NCI-H1930 (cell line): ENCODE measurements at regions not wholly inside any gene's neighbourhood (a gene's known extent, or its start where the extent isn't known, plus 50 kb on each side); places are given as distances from the start of the nearest gene placed in this dataset.

Source experiments
- DNase-seq, 2 experiments: peaks; one replicate each; lab custom pipeline; 2025; lab: John Stamatoyannopoulos, UW

DNA sequence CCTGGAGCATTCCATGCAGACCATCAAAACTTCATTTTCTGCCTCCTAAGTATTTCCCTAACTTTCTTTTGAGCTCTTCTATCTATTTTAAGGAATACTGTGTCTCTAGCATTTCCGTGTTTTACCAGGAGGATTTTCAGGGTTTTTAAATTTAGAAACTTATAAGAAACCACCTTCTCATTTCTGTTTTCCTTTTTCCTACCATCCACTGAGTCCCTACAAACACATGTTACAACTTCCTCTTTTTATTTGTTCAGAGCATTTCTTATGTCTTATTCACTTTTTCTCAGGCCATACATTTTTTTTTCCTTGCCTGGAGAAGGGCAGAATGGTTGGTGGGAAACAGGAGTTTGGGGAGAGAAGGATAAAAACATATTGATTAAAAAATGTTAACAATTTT, 130.0 kb upstream of the BMP5 start:
- DNase-seq = no peak

DNA sequence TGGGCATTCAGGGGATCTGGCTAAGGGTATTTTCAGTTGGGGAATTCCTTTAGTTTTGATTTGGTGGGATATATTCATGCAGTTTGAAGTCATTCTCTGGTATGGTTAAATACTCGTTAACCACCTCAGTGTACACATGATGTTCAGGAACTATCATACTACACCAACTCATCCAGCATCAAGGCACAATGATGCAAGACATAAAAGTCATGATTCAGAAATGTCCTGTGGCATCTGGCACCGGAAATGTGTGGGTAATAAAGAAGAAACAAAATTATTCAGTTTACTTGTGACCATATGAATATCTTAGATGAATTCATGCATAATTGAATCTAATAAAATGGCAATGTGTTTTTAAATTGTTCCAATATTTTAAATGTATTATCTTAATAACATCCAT, 129.0 kb upstream of the BMP5 start:
- DNase-seq = no peak

DNA sequence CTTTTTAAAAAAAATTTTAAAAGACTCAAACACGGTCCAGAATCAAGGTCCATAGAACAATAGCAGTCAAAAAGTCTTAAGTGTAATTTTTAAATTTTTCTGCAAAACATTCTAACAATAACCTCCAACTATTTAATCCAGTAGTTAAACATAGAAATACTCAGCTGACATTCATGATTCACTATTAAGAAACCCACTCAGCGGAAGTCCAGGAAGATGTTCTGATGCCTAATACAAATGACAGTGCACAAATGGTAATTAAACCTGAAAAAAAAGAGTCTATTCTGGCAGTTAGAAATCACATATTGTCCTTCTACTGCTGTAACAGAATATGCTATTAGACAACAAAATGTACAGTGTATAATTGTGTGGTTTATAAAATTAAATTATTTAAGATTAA, 128.2 kb upstream of the BMP5 start:
- no peak for DNase-seq

DNA sequence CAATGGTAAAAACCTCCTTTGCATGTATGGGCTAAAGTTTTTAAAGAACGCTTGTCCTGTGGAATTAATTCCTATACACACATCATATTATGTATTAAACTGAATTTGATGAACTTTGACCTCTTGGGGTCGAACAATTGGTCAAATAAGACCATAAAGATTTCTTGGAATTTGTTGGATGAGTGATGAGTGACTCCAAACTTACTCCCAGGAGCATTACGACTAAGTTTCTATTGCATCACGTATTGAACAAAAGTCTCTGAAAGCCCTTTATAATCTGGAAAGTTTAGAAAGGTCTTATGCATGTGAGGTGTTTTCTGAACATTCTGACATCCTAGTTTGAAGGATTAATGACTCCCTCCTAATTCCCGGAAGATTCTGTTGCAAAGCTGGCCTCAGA, 126.9 kb upstream of the BMP5 start:
- no peak for DNase-seq

DNA sequence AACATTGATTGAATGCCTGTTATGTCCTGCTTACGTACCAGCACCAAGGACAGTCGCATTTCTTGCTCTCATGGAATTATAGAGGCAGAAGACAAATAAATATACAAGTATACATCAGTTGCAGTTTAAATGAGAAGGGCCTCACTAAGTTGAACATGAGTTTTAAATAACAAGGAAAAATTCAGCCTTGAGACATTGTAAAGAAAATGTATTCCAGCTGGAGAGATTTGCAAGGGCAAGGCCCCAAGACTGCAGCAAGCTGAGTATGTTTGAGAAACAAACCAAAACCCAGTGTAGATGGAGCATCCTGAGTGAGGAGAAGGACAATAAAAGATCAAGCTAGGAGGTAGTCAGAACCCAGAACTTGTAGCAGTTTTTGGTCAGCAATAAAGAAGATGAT, 123.2 kb upstream of the BMP5 start:
- DNase-seq = no peak

DNA sequence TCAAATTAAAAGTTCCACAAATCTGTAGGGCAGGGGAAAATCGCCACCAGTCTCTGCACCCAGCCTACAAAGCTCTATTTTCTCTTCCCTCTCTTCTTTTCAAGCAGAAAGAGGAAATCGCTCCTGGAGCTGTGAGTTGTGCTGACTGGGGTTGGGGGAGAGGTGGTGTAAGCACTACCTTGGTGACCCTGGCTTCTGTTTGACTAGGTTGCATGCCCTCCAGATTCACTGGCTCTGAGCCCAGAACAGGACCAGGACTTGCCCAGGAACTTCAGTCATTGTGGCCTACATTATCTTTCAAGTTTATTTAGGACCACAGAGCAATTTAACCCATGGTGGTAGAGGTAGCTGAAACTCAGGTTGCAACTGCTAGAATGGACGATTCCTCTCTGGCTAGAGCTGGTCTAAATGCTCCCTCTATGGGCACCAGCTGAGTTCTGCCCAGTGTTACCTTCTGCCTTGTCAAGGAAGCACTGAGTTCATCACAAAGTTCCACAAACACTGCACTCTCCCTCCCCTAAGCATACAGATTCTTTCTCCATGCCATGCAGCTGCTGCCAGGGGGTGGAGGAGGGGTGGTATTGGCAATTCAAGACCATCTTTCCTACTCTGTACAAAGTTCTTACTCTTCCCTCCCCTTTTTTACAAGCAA, 122.0 kb upstream of the BMP5 start:
- no peak for DNase-seq

DNA sequence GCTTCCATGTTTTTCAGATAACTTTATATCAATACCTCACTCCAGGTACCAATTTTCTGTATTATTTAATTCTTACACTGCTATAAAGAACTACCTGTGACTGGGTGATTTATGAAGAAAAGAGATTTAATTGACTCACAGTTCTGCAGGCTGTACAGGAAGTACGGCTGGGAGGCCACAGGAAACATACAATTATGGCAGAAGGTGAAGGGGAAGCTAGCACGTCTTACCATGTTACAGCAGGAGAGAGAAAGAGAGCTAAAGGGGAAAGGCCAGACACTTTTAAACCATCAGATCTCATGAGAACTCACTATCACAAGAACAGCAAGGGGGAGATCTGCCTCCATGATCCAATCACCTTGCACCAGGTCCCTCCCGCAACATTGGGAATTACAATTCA, 119.1 kb upstream of the BMP5 start:
- DNase-seq = no peak

DNA sequence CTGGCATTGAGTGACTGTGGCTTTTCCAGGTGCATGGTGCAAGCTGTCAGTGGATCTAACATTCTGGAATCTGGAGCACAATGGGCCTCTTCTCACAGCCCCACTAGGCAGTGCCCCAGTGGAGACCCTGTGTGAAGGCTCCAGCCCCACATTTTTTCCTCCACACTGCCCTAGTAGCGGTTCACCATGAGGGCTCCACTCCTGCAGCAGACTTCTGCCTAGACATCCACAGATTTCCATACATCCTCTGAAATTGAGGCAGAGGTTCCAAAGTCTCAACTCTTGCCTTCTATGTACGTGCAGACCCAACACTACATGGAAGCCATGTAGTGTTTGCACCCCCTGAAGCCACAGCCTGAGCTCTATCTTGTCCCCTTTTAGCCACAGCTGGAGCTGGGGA, 118.0 kb upstream of the BMP5 start:
- DNase-seq = no peak

DNA sequence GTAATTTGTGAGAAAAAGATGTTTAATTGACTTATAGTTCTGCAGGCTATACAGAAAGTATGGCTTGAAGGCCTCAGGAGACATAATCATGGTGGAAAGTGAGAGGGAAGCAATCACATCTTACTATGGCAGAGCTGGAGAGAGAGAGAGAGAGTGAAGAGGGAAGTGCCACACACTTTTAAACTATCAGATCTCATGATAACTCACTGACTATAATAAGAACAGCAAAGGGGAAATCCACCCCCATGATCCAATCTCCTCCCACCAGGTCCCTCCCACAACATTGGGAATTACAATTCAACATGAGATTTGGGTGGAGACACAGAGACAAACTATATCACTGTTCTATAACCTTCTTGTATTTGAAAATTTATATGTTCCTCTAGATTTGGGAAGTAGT, 117.2 kb upstream of the BMP5 start:
- no peak for DNase-seq

DNA sequence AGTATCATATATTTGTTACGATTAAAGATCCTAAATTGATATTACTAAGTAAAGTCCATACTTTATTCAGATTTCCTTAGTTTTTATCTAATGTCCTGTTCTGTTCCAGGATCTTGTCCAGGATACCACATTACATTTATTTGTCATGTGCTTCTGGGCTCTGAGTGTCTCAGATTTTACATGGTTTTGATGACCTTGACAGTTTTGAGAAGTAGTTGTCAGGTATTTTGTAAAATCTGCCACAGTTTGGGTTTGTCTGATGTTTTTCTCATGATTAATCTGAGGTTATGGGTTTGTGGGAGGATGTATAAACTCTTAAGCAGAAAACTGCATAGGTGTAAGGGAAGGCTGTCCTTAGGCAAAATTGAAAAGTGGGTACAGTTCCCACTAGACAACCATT, 109.9 kb upstream of the BMP5 start:
- DNase-seq = no peak

DNA sequence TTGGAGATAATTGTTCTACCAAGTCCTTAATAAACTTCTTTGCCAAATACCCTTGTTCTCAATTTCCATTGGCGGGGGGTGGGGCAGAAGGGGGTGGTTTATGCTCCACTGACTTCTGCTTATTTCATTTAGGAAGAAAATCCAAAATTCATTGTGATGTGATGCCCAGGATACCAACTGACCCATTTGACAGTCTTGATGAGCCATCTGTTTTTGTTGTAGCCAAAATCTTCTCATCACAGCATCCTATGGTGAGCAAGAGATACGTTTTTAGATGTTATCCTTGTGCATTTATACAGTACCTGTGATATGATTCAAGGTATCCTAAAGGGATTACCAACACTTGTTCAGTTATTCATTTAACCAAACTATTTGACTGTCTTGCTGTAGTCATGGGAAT, 108.5 kb upstream of the BMP5 start:
- DNase-seq = no peak

DNA sequence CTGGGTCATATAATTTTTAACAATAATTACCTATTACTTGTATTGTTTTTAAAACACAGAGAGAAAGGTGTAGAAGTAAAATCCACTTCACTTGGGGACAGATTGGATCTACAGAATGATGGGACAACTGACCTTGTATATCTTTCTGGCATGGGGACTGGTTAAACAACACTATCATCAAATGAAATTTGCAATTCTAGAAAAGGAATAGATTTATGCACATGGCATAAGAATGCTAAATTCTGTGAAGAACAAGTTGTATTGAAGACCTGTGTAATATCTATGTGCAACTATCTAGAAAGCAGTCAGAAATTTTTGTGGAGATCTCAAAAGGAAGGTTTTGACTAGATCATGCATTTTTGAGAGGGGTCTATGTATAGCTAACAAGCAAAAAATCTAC, 106.3 kb upstream of the BMP5 start:
- no peak for DNase-seq

DNA sequence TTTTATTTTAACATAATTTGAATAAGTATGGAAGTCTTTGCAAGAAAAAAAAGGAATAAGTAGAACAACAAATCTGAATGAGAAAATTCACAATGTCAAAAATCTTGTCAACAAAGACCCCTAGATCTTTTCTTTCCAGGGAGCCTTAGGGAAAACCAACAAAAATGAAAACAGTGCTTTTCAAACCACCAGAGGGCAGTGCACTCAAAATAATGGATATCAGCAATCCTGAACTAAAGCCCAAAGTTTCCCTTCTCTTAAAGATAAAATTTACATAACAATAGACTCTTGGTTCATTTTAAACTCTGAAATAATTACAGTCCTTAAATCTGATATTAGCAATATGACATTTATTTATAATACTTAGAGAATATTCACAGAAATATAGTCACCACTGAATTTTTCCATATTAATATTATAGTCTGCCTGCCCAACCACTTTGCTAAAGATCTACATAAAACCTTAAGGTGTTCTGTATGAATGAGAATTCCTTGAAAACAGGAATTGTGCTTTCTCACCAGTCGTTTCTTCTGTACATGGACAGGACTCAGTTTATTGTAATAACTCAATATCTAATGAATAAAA, 105.3 kb upstream of the BMP5 start:
- peak in 1 of 2 experiments; percentile 4 for DNase-seq

DNA sequence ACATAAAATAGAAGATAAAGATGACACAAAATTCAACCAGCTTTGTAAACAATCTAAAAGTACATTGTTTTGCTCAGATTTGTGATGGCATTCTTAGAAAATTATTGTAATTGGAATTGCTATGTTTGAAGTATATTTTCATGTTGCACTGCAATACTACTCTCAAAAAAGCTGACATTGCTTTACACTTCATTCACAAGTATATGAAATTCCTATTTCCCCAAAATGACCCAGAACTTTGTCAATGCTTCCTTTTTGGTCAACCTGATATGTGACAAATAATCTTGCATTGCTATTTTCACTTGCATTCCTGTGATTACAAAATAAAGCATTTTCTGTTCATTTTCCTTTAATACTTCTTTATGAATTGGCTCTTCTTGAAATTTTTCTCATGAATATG, 104.1 kb upstream of the BMP5 start:
- no peak for DNase-seq

DNA sequence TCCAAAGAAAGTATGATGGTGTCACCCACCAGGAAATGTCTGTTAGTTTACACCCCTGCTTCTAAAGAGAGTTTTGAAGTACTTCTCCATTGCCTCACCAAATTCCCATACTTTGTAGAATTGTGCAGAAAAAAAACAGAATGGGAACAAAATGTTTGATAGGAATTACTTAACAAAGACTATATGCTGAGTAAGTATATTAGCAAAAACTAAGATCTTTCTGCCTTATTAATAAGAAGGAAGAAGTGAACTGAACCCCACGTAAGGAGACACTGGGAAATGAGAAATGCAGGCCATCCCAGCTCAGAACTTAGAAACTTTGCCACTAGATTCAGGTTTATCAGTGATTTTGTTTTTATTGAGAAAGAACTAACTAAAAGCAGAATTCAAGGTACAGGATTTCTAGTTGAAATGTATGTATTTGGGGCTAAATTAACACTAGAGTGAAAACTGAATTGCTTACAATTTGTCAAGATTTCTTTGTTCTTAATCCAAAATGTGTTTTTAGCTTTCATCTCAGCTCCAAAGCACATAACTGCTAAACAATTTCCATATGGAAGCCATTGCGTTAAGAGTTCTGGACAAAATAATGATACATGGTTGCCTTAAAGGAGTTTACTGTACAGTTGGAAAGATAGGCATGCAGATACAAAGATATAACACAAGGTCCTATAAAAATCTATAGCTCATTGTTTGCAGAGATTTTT, 102.7 kb upstream of the BMP5 start:
- no peak for DNase-seq

DNA sequence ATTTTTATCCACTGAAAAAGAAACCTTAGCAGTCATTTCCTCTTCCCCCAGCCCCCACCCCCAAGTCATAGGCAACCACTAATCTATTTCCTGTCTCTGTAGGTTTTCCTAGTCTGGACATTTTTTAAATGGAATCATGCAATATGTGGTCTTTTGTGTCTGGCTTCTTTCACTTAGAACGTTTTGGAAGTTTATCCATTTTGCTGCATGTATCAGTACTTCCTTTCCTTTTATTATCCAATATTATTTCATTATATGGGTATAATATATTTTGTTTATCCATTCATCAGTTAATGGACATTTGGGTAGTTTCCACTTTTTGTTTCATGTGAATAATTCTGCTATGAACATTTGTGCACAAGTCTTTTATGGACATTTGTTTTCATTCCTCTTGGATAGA, 99.3 kb upstream of the BMP5 start:
- no peak for DNase-seq

DNA sequence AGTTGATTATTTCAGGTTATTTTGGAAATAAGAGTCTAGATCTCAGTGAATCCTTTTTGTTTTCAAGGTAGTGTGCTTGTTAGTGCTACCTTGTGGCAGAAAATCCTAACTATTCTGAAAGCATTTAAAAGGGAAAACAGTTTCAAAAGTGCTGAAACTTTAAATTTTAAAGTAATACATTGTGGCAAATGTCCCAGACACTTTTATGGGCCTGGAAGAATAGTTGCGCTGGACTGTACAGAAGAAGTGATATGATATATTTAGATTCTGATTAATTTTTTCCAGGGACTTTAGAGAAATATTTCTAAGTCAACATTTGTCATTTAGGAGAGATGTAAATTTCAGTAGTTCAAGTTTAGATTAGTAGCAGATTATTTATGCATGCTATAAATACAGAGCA, 96.7 kb upstream of the BMP5 start:
- no peak for DNase-seq

DNA sequence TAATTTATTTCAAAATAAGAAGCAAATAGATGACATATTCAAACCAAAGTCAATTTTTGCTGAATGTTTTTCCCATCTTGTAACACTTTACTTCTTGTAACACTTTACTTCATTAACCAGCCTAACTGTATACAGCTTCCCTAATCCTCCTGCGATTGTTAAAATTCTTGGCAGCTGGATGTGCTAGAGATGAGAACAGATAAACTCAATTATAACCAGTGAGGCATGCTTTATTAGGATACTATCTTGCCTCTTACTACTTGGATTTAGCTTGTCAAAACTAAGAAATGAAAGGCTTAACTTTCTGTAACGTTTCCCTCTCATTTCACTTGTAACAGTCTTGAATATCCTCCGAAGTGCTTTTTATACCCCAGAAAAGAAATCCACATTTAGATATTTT, 94.1 kb upstream of the BMP5 start:
- DNase-seq = no peak

DNA sequence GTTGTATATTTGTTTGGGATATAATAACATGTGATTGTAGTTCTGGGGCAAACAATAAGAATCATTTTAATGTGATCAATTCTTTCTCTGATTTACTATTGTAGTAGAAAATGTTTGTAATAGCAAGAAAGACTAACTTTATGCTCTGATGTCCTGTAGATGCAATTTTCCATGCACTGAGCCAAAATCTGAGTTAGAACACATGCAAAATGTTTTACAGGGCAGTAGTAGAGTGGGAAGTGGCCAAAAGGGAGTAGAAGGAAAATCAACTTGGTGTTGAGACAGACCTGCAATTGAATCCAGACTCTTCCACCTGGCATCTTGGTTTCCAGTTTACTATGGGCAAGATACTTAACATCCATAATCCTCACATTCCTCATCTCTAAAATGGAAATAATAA, 93.5 kb upstream of the BMP5 start:
- no peak for DNase-seq

DNA sequence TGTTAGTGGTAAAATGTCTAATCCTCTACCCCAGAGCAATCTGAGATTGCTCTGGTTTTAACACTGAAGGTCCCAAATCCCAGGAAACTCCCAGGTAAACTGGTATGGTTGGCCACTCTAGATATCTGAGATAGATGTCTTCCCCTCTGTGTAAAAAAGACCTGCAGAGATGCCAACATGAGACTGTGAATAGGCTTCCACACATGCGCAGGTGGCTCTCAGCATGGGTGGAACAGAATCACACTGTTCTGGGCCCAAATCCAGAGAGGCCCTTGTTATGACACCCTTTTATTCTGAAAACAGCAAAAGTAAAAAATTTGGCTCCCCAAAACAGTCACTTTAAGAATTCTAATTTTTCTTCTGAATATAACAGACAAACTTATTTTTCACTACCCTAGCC, 88.7 kb upstream of the BMP5 start:
- DNase-seq = no peak

DNA sequence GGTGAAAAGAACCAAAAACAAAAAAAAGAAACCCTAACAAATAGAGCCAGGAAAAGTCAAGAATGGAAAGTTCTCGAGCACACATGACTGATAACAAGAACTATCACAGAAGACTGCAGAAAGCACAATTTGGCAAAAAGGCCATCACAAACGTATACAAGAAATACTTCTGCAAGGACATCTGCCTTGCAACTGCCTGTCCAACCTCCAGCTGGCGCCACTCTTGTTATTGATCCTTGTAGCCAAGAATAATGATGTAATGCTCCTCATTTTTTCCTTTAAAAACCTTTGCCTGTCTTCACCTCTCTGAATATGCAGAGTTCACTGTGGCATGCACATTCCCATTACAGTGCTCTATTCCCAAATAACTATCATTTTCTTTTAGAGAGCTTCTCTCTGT, 87.9 kb upstream of the BMP5 start:
- DNase-seq = no peak

DNA sequence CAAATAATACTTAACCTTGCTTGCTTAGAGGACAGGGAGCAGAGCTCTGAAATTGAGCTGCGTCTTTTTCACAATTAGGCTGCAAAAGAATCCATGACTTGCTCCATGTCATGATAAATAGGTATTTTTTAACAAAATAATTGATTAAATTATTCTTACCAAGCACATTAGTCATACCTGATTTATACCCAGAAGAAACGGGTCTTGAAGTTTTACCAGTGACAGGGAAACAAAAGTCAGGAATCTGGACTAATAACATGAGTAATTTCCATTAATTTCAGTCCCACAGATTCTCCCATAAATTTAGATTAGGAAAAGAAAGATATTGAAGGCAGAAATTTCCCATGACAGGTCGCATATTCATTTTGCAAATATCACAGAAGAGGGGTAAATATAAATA, 85.0 kb upstream of the BMP5 start:
- no peak for DNase-seq

DNA sequence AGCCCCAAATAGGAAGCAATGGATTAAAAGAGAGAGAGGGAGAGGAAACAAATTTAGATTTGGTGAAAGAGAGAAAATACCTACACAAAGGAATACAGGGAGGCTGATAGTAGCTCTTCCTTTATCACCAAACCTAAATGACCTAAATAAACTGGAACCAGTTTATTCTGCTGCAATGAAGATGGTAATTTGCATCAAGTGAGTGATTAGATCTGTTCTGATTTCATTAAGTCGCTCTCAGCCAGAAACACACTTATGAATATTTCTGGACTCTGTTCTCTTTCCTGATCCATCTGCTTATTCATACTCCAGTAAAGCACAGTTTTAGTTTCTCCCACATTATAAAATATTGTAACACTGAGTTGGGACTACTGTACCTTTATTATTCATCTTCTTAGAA, 83.4 kb upstream of the BMP5 start:
- DNase-seq = no peak

DNA sequence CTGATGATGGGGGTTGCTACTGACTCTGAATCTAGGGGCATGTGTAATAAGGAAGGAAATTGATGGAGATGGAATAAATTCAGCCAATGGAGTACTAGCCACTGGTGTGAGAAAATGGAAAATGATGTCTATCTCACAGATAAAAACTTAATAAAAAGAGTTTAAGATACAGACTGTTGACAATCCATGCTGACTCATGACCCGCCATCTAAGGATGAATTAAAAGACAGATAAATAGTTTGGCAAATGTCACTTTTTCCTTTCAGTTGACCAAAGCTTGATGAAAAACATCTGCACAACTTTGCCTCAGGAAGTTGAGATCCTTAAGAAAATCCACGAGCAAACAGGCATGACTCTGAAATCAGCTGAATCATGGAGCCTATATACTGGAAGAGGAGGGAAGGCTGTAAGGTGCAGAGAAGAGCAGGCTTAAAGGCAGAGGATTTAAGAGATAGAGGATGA, 82.6 kb upstream of the BMP5 start:
- DNase-seq = no peak
